ENCODE measurements at regions not wholly inside any gene's neighbourhood (a gene's known extent, or its start where the extent isn't known, plus 50 kb on each side); places are given as distances from the start of the nearest gene placed in this dataset.
"Not testable (repeated sequence)": the region's sequence is repeated elsewhere in the genome, so short reads cannot be mapped to it uniquely, and the experiment has no call there.

DNA sequence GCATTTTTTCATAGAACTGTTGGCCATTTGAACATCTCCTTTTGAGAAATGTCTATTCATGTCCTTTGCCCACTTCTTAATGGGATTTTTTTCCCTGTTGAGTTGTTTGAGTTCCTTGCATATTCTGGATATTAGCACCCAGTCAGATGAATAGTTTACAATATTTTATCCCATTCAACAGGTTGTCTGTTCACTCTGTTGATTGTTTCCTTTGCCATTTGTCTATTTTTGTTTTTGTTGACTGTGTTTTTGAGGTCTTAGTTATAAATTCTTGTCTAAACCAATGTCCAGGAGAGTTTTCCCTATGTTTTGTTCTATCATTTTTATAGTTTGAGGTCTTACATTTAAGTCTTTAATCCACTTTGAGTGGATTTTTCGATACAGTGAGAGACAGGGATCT, 139.0 kb upstream of the TNPO1 start:
- Mint-ChIP-seq H3K36me3 (ENCODE audit: insufficient read depth) (no peaks in the 10 kb centered on the region), H3K27me3 (ENCODE audit: low read depth) (peaks cover 25% of the 10 kb centered on the region), H3K4me3 (no peak overlapping the region), H3K4me1 (ENCODE audit: low read depth) (no peaks in the 10 kb centered on the region), H3K9me3 (peaks cover 7% of the 10 kb centered on the region)
- no peak for ATAC-seq
- DNase-seq, result no peak

DNA sequence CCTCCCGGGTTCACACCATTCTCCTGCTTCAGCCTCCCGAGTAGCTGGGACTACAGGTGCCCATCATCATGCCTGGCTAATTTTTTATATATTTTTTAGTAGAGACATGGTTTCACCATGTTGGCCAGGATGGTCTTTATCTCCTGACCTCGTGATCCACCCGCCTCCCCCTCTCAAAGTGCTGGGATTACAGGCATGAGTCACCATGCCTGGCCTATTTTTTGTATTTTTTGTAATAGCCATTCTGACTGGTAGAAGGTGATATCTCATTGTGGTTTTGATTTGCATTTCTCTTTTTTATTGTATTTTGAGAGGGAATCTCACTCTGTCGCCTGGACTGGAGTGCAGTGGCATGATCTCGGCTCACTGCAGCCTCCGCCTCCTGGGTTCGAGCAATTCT, 139.6 kb upstream of the TNPO1 start:
- not testable (repeated sequence) for DNase-seq; H3K9me3 Mint-ChIP-seq; H3K4me3 Mint-ChIP-seq; ATAC-seq; H3K4me1 Mint-ChIP-seq (ENCODE audit: low read depth); H3K36me3 Mint-ChIP-seq (ENCODE audit: insufficient read depth)
- H3K27me3 Mint-ChIP-seq (ENCODE audit: low read depth), result peaks cover 21% of the 10 kb centered on the region

DNA sequence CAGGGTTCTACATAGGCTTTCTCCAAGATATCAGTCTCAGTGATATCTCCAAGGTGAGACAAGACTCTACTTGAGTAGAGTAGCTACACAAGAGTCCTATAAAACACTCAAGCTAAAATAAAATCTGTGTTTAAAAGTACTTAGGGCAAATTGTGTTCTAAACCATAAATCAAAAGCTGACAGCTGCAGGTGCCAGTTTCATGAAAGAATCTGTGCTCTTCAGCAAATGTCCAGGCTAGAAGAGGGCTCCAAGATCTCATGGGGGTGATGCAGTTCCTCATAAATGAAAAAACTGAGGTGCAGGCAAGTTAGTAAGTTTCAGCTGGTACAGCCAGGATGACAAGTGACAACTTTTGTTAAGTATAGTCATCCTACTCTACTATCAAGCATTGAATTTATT, 142.8 kb upstream of the TNPO1 start:
- Mint-ChIP-seq H3K36me3 (ENCODE audit: insufficient read depth) (no peaks in the 10 kb centered on the region), H3K27me3 (ENCODE audit: low read depth) (peaks cover 2% of the 10 kb centered on the region), H3K4me1 (ENCODE audit: low read depth) (no peaks in the 10 kb centered on the region), H3K9me3 (peaks cover 4% of the 10 kb centered on the region), H3K4me3 (no peak overlapping the region)
- DNase-seq (no peak), ATAC-seq (no peak)

DNA sequence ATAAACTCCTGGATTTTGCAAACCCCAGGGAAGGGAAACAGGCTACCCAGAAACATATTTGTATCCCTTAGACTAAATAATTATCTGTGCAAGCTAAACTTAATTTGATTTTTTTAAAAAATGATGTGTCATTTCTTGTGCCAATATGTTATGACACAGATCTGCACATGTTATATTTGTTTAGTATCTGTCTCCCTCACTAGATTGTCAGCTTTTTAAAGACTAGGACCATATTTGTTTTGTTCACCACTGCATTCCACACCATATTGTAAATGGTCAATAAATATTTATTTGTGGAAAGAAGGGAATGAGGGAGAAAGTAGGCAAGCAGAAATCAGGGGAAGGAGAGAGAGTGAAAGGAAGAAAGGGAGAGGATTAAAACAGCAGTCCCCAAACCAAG, 143.3 kb upstream of the TNPO1 start:
- ATAC-seq, result no peak
- Mint-ChIP-seq H3K9me3 (peaks cover 4% of the 10 kb centered on the region), H3K4me3 (no peak overlapping the region), H3K27me3 (ENCODE audit: low read depth) (peaks cover 4% of the 10 kb centered on the region), H3K4me1 (ENCODE audit: low read depth) (no peaks in the 10 kb centered on the region), H3K36me3 (ENCODE audit: insufficient read depth) (no peaks in the 10 kb centered on the region)
- no peak for DNase-seq

DNA sequence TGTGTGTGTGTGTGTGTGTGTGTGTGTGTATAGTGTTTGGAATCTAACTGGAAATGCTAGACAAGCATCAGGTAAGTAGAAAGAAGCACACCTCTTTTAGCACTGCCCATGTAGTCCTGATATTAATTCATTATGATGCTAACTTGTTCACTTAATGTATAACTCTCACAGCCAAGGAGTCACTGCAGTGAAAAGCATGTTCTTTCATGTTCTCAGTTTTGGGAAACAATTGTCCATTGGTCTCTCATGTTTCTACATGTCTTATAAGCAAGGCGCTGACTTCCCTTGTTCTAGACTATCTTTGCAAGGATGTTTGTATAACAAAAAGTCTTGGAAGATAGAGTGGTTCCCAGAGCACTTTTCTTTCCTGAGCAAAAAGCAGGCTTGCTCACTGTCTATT, 148.8 kb upstream of the TNPO1 start:
- Mint-ChIP-seq H3K9me3 (no peaks in the 10 kb centered on the region), H3K4me3 (no peak overlapping the region), H3K4me1 (ENCODE audit: low read depth) (no peaks in the 10 kb centered on the region), H3K27me3 (ENCODE audit: low read depth) (peaks cover 1% of the 10 kb centered on the region), H3K36me3 (ENCODE audit: insufficient read depth) (no peaks in the 10 kb centered on the region)
- ATAC-seq (no peak), DNase-seq (no peak)

DNA sequence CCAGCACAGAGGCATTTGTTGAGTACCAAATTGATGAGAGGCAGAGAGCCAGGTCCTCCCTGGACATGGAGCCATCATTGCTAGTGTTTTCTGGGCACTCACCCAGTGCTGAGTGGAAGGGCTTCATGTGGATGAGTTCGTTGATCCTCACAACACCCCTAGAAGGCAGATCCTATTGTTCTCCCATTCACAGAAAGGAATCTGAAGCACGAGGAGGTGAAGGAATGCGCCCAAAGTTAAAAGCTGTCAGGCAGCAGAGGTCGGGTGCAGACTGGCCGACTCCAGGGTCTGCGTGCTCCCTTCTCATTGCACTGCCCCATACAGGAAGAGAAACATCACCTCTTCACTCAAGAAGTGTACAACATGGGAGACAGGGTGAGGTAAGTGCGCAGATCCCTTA, 153.5 kb upstream of the TNPO1 start:
- no peaks in the 10 kb centered on the region for H3K9me3 Mint-ChIP-seq
- H3K4me3 Mint-ChIP-seq, result no peak overlapping the region
- no peaks in the 10 kb centered on the region for H3K36me3 Mint-ChIP-seq (ENCODE audit: insufficient read depth)
- no peak for ATAC-seq
- no peaks in the 10 kb centered on the region for H3K4me1 Mint-ChIP-seq (ENCODE audit: low read depth)
- peaks cover 6% of the 10 kb centered on the region for H3K27me3 Mint-ChIP-seq (ENCODE audit: low read depth)
- no peak for DNase-seq

DNA sequence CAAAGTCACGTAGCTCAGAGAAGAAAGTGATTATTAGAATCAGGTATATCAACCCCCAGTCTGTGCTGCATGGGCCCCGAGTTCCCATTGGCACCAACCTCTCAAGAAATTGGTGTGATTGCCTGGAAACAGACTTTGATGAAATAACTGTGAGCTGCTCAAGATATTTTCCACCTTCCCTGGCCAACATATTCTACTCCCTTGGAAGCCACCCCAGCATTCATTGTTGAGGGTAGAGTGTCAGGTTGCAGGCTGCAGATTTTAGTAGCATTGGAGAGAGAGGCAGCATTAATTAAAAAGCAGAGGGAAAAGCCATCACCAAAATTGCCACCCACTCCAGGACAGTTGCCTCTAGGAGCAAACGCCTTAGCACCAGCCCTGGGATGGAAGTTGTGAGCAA, 154.2 kb upstream of the TNPO1 start:
- H3K4me1 Mint-ChIP-seq (ENCODE audit: low read depth), result no peaks in the 10 kb centered on the region
- no peak for ATAC-seq
- no peak overlapping the region for H3K4me3 Mint-ChIP-seq
- DNase-seq, result no peak
- H3K9me3 Mint-ChIP-seq, result no peaks in the 10 kb centered on the region
- no peaks in the 10 kb centered on the region for H3K36me3 Mint-ChIP-seq (ENCODE audit: insufficient read depth)
- peaks cover 6% of the 10 kb centered on the region for H3K27me3 Mint-ChIP-seq (ENCODE audit: low read depth)

DNA sequence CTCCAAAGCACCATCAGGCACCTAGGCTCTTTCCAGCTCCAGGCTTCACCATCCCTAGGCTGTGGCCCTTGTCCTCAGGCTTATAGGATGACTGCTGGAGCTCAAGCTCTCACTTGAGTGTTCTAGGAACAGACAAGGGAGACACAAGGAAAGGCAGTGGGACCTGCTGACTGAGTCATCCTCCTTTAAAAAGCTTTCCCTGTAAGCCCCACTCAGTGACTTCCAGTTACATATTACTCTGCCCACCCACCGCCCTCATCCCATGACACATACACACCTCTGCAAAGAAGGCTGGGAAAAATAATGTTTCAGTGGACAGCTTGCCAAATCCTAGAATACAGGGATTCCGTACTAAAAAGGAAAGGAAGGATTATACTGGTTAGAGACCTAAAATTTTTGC, 154.2 kb upstream of the ZNF366 start:
- Mint-ChIP-seq H3K9me3 (no peaks in the 10 kb centered on the region), H3K27me3 (ENCODE audit: low read depth) (peaks cover 6% of the 10 kb centered on the region), H3K36me3 (ENCODE audit: insufficient read depth) (no peaks in the 10 kb centered on the region)

DNA sequence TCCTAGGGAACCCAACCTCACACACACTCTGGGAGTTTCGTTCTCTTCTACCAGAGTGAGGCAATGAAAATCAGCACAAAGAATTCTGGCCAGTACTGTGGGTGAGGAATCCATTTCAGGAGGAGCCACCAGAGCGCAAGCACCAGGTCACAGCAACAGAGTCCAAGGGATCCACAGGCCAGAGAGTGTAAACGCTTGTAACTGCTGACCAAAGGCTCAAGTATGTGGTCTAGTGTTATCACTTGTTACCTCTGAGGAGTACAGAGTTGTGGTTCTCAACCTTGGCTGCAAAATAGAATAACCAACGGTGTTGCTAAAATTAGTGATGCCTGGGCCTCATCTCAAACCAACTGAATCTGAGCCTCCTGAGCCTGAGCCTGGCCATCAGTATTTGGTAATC, 152.5 kb upstream of the ZNF366 start:
- H3K27me3 Mint-ChIP-seq (ENCODE audit: low read depth), result peaks cover 6% of the 10 kb centered on the region
- H3K9me3 Mint-ChIP-seq, result no peaks in the 10 kb centered on the region
- no peak for DNase-seq
- no peak overlapping the region for H3K4me3 Mint-ChIP-seq
- no peaks in the 10 kb centered on the region for H3K4me1 Mint-ChIP-seq (ENCODE audit: low read depth)
- H3K36me3 Mint-ChIP-seq (ENCODE audit: insufficient read depth), result no peaks in the 10 kb centered on the region
- ATAC-seq, result no peak

More for the DNA sequence above, 154.2 kb upstream of the ZNF366 start:
- Mint-ChIP-seq H3K4me1 (ENCODE audit: low read depth) (no peaks in the 10 kb centered on the region), H3K4me3 (no peak overlapping the region)
- ATAC-seq, result no peak
- no peak for DNase-seq

DNA sequence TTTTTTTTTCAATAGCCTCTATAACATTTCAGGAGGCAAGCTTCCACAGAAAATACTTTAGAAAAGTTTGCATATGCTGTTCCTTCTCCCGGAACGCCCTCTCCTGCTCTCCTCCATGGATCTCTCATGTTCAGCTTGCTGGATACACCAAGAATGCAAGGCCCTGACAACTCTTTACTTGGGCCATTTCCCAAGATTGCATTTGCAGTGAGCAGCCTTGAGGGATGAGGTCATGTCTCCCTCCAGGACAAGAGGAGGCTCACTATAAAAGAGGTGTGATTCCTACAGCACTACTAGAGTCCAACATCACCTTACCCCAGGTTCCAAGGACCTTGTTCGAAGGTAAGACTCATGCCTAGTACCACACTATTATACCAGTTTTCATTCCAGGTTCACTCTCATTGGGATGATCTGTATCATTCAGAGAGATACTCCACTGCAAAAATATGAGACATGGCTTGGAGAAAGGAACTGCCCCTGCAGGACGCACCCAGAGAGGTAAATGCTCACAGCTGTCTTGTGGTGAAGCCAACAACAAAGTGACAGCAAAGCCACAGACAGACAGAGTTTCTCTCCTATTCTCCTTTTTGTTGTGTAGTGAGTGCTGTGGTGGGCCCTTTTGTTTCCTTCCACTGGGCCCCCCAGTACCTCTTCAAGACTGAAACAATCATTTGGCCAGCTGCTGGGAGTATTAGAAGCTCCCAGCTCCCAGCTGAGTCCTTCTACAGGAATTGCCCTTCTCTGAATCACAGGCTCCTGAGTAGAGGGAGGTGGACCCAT, 151.7 kb upstream of the ZNF366 start:
- H3K4me3 Mint-ChIP-seq, result no peak overlapping the region
- no peaks in the 10 kb centered on the region for H3K36me3 Mint-ChIP-seq (ENCODE audit: insufficient read depth)
- DNase-seq, result no peak

DNA sequence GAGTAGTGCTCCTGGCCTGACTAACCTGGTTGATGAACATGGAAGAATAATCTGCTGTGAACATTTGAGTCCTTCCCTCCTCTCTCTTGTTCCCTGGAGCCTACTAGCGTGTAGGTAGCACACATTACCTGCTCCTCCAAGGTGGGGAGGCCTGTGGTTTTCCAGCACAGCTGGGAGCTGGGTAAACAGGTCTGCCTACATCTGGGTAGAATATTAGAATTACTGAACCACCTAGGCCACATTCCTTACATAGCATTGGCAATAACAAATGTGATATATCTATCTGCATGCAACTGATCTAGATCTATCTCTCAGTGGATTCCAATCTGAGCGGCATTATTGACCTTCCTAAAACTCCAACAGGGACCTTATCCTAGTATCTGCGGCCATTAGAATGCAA, 151.0 kb upstream of the ZNF366 start:
- H3K9me3 Mint-ChIP-seq, result no peaks in the 10 kb centered on the region
- peaks cover 6% of the 10 kb centered on the region for H3K27me3 Mint-ChIP-seq (ENCODE audit: low read depth)
- H3K4me3 Mint-ChIP-seq, result no peak overlapping the region
- ATAC-seq (no peak), DNase-seq (no peak)
- H3K36me3 Mint-ChIP-seq (ENCODE audit: insufficient read depth), result no peaks in the 10 kb centered on the region
- no peaks in the 10 kb centered on the region for H3K4me1 Mint-ChIP-seq (ENCODE audit: low read depth)

More for the DNA sequence above, 151.7 kb upstream of the ZNF366 start:
- no peaks in the 10 kb centered on the region for H3K9me3 Mint-ChIP-seq
- no peak for ATAC-seq
- H3K27me3 Mint-ChIP-seq (ENCODE audit: low read depth), result peaks cover 6% of the 10 kb centered on the region
- no peaks in the 10 kb centered on the region for H3K4me1 Mint-ChIP-seq (ENCODE audit: low read depth)

DNA sequence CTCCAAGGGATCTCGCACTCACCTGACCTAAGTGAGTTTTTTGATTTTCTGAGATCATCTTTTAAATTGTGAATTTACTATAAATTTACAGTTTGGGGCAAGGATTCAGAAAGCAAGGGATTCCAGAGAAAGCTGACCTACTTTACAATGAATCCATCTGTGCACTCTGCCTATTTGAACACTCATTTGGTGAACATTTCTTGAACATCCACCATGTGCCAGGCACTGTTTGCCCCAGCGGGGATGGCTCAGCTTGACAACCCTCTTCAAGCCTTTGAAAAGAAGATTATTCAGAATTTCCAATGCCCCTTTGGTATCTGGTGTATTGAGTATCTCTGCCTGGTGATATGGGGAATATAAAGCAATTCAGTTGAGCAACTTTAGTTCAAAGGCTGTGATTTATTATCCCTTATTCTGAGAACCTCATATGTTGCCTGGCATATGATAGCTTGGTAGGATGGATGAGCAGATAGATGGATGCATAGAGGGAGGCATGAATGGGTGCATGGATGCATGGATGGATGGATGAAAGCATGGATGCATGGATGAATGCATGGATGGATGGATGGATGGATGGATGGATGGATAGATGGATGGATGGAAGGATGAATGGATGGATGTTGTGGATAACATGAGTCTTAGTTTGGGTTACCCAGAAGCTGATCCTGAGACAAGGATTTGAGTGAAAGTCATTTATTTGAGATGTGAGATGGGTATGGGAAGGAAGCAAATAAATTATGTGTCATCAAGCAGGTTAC, 149.7 kb upstream of the ZNF366 start:
- Mint-ChIP-seq H3K27me3 (ENCODE audit: low read depth) (peaks cover 5% of the 10 kb centered on the region), H3K36me3 (ENCODE audit: insufficient read depth) (no peaks in the 10 kb centered on the region), H3K4me1 (ENCODE audit: low read depth) (no peaks in the 10 kb centered on the region), H3K9me3 (no peaks in the 10 kb centered on the region), H3K4me3 (no peak overlapping the region)
- no peak for ATAC-seq
- DNase-seq, result no peak

DNA sequence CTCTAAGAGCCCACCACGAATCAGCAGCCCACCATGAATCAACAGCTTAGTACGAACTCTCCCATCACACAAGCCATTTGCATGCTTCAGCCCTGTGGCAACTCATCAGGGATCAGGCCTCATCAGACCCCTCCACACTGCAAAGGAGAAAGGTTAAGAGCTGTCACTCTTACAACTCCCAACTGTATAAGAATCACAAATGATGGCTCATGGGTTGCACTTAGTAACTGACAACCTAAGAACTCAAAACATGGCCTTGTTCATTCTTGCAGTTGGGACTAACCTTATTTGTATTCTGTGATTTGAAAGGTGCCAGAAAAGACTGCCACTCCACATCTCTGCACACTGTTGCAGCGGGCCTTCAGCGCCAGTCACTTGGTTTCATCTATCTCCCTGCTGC, 149.1 kb upstream of the ZNF366 start:
- Mint-ChIP-seq H3K27me3 (ENCODE audit: low read depth) (peaks cover 4% of the 10 kb centered on the region), H3K36me3 (ENCODE audit: insufficient read depth) (no peaks in the 10 kb centered on the region), H3K4me1 (ENCODE audit: low read depth) (no peaks in the 10 kb centered on the region), H3K9me3 (no peaks in the 10 kb centered on the region), H3K4me3 (no peak overlapping the region)
- ATAC-seq (no peak), DNase-seq (no peak)

DNA sequence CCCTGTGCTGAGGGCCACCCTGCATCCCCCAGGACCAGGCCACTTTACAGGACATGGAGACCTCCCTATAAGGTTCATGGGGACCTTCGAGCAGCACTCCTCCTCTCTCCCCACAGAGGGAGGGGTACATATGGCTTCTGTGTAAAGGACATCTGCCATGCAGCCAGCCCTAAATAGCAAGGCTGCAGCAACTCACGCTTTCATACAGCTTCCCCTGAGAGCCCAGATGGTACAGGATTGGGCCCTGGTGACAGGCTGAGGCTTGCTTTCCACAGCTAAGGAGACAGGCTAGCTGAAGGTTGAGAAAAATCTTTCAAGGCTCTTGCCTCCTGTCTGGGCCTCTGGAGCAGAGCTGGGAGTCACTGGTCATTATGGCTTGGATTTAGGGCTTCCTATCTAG, 147.0 kb upstream of the ZNF366 start:
- no peak overlapping the region for H3K4me3 Mint-ChIP-seq
- H3K27me3 Mint-ChIP-seq (ENCODE audit: low read depth), result peaks cover 4% of the 10 kb centered on the region
- H3K9me3 Mint-ChIP-seq, result no peaks in the 10 kb centered on the region
- DNase-seq, result no peak
- no peaks in the 10 kb centered on the region for H3K36me3 Mint-ChIP-seq (ENCODE audit: insufficient read depth)
- ATAC-seq, result no peak
- no peaks in the 10 kb centered on the region for H3K4me1 Mint-ChIP-seq (ENCODE audit: low read depth)

DNA sequence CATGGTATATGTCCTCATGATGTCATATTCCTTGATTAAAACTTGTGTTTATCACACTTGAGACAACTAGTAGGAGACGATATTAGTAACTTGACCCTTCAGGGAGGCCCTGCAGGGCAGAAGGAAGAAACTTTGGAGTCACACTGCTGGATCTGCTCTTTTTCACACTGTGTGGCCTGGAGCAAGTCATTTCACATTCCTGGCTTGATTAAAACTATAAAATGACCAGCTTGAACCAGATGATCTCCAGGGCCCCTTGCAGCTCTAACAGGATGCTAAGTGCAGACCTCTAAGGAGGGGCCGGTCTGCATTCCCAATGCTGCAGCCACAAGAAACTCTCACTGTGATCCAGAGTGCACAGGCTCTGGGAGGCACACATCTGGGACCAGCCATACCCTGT, 146.4 kb upstream of the ZNF366 start:
- ATAC-seq (no peak), DNase-seq (no peak)
- Mint-ChIP-seq H3K9me3 (no peaks in the 10 kb centered on the region), H3K4me3 (no peak overlapping the region), H3K27me3 (ENCODE audit: low read depth) (peaks cover 5% of the 10 kb centered on the region), H3K36me3 (ENCODE audit: insufficient read depth) (no peaks in the 10 kb centered on the region), H3K4me1 (ENCODE audit: low read depth) (no peaks in the 10 kb centered on the region)

Measured in activated T-cell treated with anti-CD3 and anti-CD28 coated beads, Interleukin-2, amount 50 U/mL, for 4 hours (primary cell).